Neuron (in vitro differentiated cells): ENCODE measurements at regions not wholly inside any gene's neighbourhood (a gene's known extent, or its start where the extent isn't known, plus 50 kb on each side); places are given as distances from the start of the nearest gene placed in this dataset.
"Not testable (repeated sequence)": the region's sequence is repeated elsewhere in the genome, so short reads cannot be mapped to it uniquely, and the experiment has no call there.

Experiments used
- H2AFZ ChIP-seq: one replicate; pipeline ENCODE4 v1.6.1; 2013; ENCODE audit warnings: low read depth, mild to moderate bottlenecking, inconsistent platforms, low read length, moderate library complexity
- H3K27me3 ChIP-seq: one replicate; pipeline ENCODE4 v1.6.1; 2013; ENCODE audit warnings: low read length; ENCODE audit not compliant: insufficient read depth
- H3K36me3 ChIP-seq: one replicate; pipeline ENCODE4 v1.6.1; 2013; ENCODE audit warnings: low read length; ENCODE audit not compliant: insufficient read depth
- H3K4me1 ChIP-seq: one replicate; pipeline ENCODE4 v1.6.1; 2013; ENCODE audit warnings: low read length; ENCODE audit not compliant: insufficient read depth
- H3K4me3 ChIP-seq: 2 replicates; pipeline ENCODE4 v1.5.1; 2013; ENCODE audit warnings: mild to moderate bottlenecking, low read length, moderate library complexity
- H3K9me3 ChIP-seq: one replicate; pipeline ENCODE4 v1.6.1; 2013; ENCODE audit warnings: low read length

GRCh38 chr22:27598792-27599191 is 202.8 kb downstream of the MN1 start:
- Histone ChIP-seq H3K4me3 (no peak overlapping the region), H3K36me3 (no peaks in the 10 kb centered on the region), H3K27me3 (no peaks in the 10 kb centered on the region), H3K9me3 (no peaks in the 10 kb centered on the region), H2AFZ (no peak overlapping the region), H3K4me1 (peaks cover 6% of the 10 kb centered on the region)

- H2AFZ ChIP-seq, result no peak overlapping the region
- H3K36me3 ChIP-seq, result no peaks in the 10 kb centered on the region
- H3K4me3 ChIP-seq, result no peak overlapping the region
- H3K27me3 ChIP-seq, result no peaks in the 10 kb centered on the region
- H3K9me3 ChIP-seq, result no peaks in the 10 kb centered on the region
- peaks cover 9% of the 10 kb centered on the region for H3K4me1 ChIP-seq
These were observed 200.4 kb downstream of the MN1 start for GRCh38 chr22:27601195-27601594.

DNA sequence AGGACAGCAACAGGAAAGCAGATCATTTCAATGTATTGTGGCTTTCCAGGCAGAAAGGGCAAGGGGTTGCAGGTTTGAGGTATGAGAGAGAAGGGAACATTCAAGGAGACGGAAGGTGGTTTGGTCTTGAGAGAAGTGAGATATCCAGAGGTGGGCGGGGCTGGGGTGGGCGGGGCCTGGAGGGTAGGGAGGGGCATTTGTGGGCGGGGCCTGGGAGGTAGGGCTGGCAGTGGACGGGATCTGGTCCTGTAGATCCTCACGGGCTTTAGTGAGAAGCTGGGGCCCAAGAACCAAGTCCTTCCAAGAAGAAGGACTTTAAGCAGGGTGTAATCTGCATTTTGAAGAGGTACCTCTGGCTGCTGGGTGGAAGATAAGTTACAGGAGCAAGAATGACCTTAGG is 199.2 kb downstream of the MN1 start:
- no peaks in the 10 kb centered on the region for H3K9me3 ChIP-seq
- H2AFZ ChIP-seq, result no peak overlapping the region
- no peaks in the 10 kb centered on the region for H3K36me3 ChIP-seq
- H3K27me3 ChIP-seq, result no peaks in the 10 kb centered on the region
- no peak overlapping the region for H3K4me3 ChIP-seq
- peaks cover 9% of the 10 kb centered on the region for H3K4me1 ChIP-seq

GRCh38 chr22:27603111-27603799 is 198.3 kb downstream of the MN1 start:
- no peak overlapping the region for H2AFZ ChIP-seq
- no peaks in the 10 kb centered on the region for H3K27me3 ChIP-seq
- H3K4me3 ChIP-seq, result no peak overlapping the region
- H3K9me3 ChIP-seq, result no peaks in the 10 kb centered on the region
- H3K36me3 ChIP-seq, result no peaks in the 10 kb centered on the region
- peaks cover 9% of the 10 kb centered on the region for H3K4me1 ChIP-seq

GRCh38 chr22:27603800-27604144 is 197.8 kb downstream of the MN1 start:
- Histone ChIP-seq H3K36me3 (no peaks in the 10 kb centered on the region), H2AFZ (no peak overlapping the region), H3K4me1 (peaks cover 9% of the 10 kb centered on the region), H3K9me3 (no peaks in the 10 kb centered on the region), H3K4me3 (no peak overlapping the region), H3K27me3 (no peaks in the 10 kb centered on the region)

- Histone ChIP-seq H3K9me3 (no peaks in the 10 kb centered on the region), H3K36me3 (no peaks in the 10 kb centered on the region), H3K27me3 (no peaks in the 10 kb centered on the region)
These were observed 196.2 kb downstream of the MN1 start for GRCh38 chr22:27605390-27605789.

GRCh38 chr22:27607750-27608149 is 193.8 kb downstream of the MN1 start:
- not testable (repeated sequence) for H3K9me3 ChIP-seq, H2AFZ ChIP-seq

More at GRCh38 chr22:27605390-27605789, 196.2 kb downstream of the MN1 start:
- Histone ChIP-seq H2AFZ (no peak overlapping the region), H3K4me3 (no peak overlapping the region), H3K4me1 (peaks cover 20% of the 10 kb centered on the region)

DNA sequence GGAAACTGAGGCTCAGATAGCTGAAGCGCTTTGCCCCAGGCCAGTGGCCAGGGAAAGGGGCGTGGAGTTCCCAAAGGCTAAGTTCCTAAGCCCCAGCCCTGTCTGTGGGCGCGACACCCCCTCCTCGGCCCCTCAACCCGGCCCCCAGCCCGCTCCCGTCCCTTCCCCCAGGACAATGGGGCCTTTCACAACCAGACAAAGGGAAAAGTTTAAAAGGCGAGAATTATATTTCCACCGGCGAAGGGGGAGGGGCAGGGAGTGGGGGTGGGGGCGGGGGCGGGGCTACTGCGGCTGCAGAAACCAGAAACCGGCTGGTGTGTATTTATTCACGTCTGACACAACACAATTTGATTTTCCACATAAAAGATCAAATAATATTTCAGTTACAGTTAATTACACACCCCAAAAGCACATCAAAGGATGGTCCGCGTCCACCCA is 192.1 kb downstream of the MN1 start:
- Histone ChIP-seq H3K9me3 (no peaks in the 10 kb centered on the region), H3K4me3 (no peak overlapping the region), H2AFZ (no peak overlapping the region), H3K4me1 (peaks cover 18% of the 10 kb centered on the region), H3K36me3 (no peaks in the 10 kb centered on the region), H3K27me3 (no peaks in the 10 kb centered on the region)

More at GRCh38 chr22:27607750-27608149, 193.8 kb downstream of the MN1 start:
- H3K27me3 ChIP-seq, H3K4me3 ChIP-seq, H3K36me3 ChIP-seq: not testable (repeated sequence)
- H3K4me1 ChIP-seq, result peaks cover 27% of the 10 kb centered on the region

DNA sequence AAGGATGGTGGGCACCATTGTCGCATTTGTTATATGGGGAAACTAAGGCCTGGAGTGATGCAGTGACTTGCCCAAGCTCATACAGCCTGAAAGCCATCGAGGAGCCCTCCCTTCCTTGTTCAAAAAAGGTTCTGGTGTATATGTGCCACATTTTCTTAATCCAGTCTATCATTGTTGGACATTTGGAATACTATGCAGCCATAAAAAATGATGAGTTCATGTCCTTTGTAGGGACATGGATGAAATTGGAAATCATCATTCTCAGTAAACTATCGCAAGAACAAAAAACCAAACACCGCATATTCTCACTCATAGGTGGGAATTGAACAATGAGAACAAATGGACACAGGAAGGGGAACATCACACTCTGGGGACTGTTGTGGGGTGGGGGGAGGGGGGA is 191.4 kb downstream of the MN1 start:
- not testable (repeated sequence) for H3K9me3 ChIP-seq, H3K27me3 ChIP-seq, H3K36me3 ChIP-seq, H2AFZ ChIP-seq, H3K4me3 ChIP-seq
- peaks cover 18% of the 10 kb centered on the region for H3K4me1 ChIP-seq

GRCh38 chr22:27610863-27611786 is 190.4 kb downstream of the MN1 start:
- no peaks in the 10 kb centered on the region for H3K27me3 ChIP-seq
- no peaks in the 10 kb centered on the region for H3K9me3 ChIP-seq
- H2AFZ ChIP-seq, result no peak overlapping the region
- H3K36me3 ChIP-seq, result no peaks in the 10 kb centered on the region
- no peak overlapping the region for H3K4me3 ChIP-seq
- H3K4me1 ChIP-seq, result peaks cover 18% of the 10 kb centered on the region

- no peaks in the 10 kb centered on the region for H3K9me3 ChIP-seq
- no peak overlapping the region for H3K4me3 ChIP-seq
- no peaks in the 10 kb centered on the region for H3K27me3 ChIP-seq
- H3K4me1 ChIP-seq, result peaks cover 18% of the 10 kb centered on the region
- no peak overlapping the region for H2AFZ ChIP-seq
- no peaks in the 10 kb centered on the region for H3K36me3 ChIP-seq
These were observed 189.4 kb downstream of the MN1 start for GRCh38 chr22:27612115-27612514.

- H3K36me3 ChIP-seq, result no peaks in the 10 kb centered on the region
- peaks cover 18% of the 10 kb centered on the region for H3K4me1 ChIP-seq
- no peaks in the 10 kb centered on the region for H3K9me3 ChIP-seq
- H3K27me3 ChIP-seq, result no peaks in the 10 kb centered on the region
- no peak overlapping the region for H3K4me3 ChIP-seq
- no peak overlapping the region for H2AFZ ChIP-seq
These were observed 188.2 kb downstream of the MN1 start for GRCh38 chr22:27613099-27614005.
